ENCODE measurements at regions not wholly inside any gene's neighbourhood (a gene's known extent, or its start where the extent isn't known, plus 50 kb on each side); places are given as distances from the start of the nearest gene placed in this dataset.

DNA sequence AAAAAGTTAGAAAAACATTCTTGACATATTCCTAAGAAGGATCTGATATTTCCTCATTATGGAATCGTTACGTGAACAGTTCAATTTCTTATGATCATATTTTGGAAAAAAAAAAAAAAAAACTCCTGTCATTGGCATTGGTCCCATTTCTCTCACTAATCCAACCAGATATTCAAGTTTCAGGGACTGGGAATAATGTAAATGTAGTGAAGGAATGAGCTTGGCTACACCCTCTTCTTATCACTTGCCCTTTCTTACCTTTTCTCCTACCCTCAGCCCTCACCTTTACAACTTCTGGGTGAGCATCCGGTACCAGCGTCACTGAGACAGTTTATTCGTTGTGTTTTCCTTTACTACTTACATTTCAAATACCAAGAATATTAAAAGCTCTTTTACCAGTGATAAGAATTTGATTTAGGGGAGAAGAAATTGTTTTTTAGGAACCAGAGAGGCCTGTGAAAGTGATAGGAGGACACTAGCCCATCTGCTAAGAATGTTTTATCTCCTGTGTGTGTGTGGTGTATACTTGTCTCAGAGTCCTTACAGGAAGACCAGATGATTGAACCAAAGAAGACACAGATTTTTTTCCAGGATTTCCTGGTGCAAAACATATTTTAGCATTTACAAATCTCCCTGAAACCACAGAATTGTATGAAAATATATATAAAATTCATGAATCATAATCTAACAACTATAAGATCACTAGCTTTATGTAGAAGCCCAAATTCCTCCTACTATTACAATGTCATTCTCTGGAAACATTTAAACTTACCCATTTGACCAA is 946.7 kb downstream of the ZPLD1 start:
- no peak for DNase-seq

- no peak for DNase-seq
These were observed 951.3 kb downstream of the ZPLD1 start for GRCh38 chr3:103385961-103386656.

DNA sequence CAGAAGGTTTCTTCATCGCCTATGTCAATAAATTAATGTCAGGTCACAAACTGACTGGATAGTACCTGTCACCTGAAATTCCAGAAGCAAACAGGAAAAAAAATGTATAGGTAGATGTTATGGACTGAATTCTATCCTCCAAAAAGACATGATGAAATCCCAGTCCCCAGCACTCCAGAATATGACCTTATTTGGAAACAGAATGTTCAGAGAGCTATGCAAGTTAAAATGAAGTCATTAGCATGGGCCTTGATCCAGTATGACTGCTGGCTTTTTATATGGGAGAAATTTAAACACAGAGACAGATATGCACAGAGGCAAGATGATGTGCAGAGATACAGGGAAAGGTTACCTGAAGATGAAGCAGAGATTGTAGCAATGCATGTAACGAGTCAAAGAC is 953.4 kb downstream of the ZPLD1 start:
- DNase-seq = no peak

GRCh38 chr3:103389356-103389755 is 954.5 kb downstream of the ZPLD1 start:
- DNase-seq = no peak

DNA sequence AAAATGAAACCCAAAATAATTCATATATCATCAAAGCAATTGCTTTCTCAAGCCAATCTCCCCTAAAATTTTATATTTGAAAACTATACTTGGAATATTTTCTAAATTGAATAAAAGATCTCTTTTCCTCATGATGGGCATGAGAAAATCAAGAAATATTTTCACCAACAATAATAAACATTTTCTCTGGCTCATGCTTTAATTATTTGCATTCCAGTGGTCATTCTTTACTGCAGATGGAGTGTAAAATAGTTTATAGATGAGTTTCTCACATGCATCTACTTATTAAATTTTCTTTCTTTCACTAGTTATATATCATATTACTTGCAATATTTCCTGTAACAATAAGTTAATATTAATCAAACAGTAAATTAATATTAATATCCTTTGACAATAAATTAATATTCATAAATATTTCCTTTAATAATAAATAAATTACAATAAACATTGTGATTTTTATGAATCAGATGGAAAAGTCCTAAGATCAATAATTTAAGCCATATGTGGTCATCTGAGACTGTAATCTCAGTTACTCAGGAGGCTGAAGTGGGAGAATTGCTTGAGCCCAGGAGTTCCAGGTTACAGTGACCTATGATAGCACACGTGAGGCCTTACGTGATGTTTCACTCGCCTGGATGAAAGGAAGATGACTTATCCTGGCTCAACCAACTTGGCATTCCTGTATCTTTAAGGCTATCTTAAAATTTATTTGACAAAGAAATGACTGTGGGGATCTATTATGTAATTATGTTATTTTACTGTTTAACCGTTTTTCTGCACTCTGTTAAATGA is 958.8 kb downstream of the ZPLD1 start:
- DNase-seq = no peak

DNA sequence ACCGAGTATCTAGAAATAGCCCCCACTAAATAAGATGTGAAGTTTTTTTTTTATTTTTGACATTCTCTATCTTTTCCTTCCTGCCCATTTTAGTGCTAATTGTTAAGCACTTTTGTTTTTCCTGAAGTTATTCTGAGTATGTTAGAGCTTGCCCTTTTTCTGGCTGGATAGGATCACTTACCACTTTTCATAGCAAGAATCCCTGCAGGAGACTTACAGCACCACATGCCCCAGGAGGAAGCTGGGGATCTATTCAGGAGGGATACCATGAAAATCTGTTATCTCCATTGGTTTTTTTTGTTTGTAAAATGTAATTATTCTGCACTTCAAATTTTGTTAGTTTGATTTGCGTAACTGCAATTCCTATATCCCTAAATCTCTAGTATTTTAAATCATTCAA is 968.4 kb downstream of the ZPLD1 start:
- DNase-seq = no peak

DNA sequence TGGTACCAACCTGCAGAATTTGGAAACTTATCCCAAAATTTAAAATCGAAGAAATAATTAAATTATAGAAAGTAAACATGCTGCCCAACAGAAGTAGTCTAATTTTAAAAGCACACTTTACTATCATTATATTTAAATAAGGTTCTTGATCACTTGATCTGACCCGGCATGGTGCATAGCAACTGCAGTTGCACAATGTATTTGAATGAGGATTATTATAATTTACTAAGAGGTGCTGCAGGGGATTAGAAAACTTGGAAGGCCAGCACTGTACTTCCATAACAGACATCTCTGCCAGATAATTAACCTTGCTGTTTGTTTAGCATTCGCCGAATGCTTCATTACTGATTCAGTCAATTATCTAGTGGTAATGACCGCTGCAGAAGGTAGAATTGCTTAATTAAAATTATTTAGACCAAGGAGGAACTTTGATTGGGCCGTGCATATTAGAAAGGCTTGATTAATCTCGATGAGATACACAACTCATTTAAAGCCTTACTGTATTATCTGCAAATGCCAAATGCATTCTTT is 971.6 kb downstream of the ZPLD1 start:
- no peak for DNase-seq

- DNase-seq = no peak
These were observed 975.4 kb downstream of the ZPLD1 start for GRCh38 chr3:103410231-103410630.

DNA sequence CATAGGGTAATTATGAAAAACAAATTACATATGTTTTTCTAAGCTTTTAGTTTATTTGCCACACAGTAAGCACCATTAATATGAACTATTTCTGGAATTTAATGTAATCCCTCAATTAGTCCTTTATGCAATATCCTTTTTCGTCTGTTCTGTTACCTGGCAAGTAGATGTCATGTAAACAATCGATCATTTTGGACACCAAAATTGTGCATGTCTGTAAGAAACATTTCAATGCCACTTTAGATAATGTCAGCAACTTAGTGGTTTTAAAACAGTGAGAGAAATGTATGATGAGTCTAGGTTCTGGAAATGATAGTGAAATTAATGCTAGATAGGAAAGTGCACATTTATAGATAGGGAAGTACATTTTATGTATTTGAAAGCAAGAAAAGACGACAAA is 986.6 kb downstream of the ZPLD1 start:
- no peak for DNase-seq

- no peak for DNase-seq
These were observed 1003.1 kb downstream of the ZPLD1 start for GRCh38 chr3:103437883-103438282.

GRCh38 chr3:103440539-103441203 is 1005.9 kb downstream of the ZPLD1 start:
- DNase-seq = no peak

DNA sequence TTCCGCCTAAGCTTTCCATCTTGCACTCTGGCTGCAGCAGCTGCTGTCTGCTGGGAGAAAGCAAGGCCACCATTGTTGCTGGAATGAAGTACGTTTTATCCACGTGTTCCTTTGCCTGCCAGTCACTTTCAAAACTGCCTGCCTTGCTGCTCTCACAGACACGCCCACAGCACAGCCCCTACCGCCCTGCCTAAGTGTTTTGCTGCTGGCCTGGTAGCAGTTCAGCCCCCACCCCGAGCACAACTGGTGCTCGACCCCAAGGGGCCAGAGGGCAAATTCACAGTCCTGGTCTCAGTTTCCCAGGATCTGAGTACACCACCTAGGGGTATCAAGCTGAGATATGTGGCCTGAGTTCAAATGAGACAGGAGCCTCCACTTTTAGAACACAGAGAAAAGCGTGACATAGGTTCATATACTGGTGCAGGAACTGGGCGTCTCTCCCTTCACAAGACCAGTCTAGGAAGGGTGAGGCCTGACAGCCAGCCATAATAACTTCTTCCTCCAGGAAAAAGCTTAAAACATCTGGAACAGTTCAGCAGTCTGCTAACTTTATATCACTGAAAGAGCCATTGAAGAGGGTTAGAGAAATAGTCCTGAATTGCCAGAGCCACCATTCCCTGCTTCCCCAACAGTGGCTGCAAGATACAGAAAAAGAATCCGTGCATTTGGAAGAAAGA is 1012.3 kb downstream of the ZPLD1 start:
- DNase-seq = no peak

DNA sequence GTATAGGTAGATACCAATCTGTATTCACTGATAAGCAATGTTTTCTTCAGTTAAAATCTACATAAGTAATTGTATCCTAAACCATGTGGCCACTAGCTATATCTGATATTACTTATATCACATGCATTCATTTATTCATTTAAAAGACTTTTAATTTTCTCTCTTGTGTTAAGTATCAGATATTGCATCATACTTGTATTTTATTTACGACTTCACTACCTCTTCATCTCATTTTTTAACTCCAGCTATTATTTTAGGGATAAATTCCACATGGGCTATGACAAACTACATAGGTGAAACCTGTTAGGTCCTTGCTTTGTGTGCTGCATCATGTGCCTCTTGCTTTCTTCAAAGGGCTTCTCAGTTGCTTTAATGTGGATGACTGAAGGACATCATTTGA is 1018.3 kb downstream of the ZPLD1 start:
- DNase-seq = no peak

DNA sequence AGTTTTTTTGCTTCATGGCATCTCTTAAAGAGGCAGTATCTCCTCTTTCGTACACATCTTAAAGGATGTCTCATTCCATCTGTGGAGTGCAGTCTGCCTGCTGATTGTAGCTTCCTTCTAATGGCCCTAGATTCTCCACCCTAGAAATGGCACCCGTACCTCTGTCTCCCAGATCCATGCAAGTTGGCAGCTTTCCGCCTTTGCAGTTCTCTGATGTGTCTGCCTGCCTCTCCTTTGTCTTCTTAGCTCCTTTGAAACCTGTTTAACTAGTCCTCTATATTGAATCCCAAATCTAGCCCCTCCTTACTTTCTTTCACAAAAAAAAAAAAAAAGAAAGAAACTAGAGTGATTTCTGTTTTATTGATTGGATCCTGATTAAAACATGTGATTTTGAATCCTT is 1025.0 kb downstream of the ZPLD1 start:
- DNase-seq = no peak

DNA sequence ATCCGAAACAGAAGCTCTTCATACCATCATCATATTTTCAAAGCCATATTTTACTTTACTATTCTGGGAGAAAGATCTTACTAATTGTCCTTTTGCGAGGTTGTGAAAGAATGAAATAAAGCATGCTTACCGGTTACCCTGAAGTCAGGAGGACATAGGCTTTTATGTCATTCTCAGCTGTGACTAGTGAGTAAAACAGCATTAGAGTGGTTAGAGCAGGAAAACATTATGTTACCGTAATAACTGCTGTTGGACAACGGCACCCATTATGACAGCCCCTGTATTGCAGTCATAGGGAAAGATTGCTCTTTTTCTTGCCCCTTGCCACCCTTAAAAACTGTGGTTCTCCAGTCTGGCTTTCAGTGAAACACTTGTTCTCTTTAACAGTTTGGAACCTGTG is 1035.7 kb downstream of the ZPLD1 start:
- no peak for DNase-seq

DNA sequence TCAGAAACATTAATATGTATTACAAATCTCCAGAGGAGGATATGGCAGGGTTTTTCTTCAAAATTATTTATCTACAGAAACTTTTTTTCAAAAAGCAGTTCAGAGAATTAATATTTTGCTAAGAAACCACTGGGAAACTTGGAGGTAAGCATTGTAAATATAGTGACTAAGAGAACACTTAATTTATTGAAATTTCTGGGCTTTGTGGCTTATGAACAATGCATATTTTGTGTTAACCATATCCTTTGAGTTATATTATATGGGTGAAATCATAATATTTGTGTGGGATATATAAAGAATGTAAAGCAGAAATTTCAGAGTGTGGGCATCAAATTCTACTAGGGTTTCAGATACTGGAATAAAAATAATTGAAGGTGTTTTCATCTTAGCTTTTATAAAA is 1059.2 kb downstream of the ZPLD1 start:
- DNase-seq = no peak

DNA sequence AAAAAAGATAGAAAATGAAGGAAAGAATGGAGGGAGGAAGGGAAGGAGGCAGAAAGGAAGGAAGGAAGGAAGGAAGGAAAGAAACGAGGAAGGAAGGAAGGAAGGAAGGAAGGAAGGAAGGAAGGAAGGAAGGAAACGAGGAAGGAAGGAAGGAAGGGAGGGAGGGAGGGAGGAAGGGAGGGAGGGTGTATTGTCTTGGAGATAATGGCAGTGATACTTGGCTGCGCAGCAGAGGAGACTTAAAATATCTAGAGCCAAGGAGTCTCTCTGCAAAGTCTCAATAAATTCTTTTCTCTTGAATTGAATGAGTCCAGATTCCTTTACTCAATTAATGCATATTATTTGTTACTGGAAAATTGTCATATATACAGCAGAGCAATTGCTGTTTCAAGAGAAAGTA is 1059.7 kb downstream of the ZPLD1 start:
- DNase-seq = no peak

- DNase-seq = no peak
These were observed 1060.4 kb downstream of the ZPLD1 start for GRCh38 chr3:103495186-103495585.

- DNase-seq = no peak
These were observed 1064.5 kb downstream of the ZPLD1 start for GRCh38 chr3:103499132-103499900.

DNA sequence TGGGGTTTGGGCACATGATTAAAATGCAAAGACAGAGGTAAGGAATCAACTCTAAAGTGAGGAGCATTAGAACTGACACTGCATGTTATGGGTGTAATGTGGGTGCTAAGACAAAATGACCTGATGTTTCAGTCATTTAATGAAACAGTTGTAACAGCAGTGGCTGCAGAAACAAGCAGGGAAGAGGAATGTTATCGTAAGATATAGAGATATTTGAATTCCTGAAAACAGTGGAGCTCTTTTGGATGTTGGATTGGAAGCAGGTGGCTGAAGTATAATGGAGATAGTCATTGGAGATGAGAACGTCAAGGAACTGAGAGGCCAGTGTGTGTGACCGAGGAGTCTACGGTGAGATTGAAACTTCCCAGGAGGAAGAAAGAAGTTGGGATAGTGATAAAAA is 1065.2 kb downstream of the ZPLD1 start:
- DNase-seq = no peak

GRCh38 chr3:103510760-103511159 is 1075.9 kb downstream of the ZPLD1 start:
- no peak for DNase-seq

- DNase-seq = no peak
These were observed 1077.1 kb downstream of the ZPLD1 start for GRCh38 chr3:103511891-103512290.
